HG03139 (cell line): ENCODE measurements at regions not wholly inside any gene's neighbourhood (a gene's known extent, or its start where the extent isn't known, plus 50 kb on each side); places are given as distances from the start of the nearest gene placed in this dataset.
"Not testable (repeated sequence)": the region's sequence is repeated elsewhere in the genome, so short reads cannot be mapped to it uniquely, and the experiment has no call there.

Source experiments
- ATAC-seq: cut with Tn5 transposase; IDR thresholded peaks from one replicate; pipeline ENCODE4 v1.9.1; 2021; ENCODE audit not compliant: unreplicated experiment

GRCh38 chr13:44815623-44816022 is 173.6 kb downstream of the NUFIP1 start:
- ATAC-seq = no peak

DNA sequence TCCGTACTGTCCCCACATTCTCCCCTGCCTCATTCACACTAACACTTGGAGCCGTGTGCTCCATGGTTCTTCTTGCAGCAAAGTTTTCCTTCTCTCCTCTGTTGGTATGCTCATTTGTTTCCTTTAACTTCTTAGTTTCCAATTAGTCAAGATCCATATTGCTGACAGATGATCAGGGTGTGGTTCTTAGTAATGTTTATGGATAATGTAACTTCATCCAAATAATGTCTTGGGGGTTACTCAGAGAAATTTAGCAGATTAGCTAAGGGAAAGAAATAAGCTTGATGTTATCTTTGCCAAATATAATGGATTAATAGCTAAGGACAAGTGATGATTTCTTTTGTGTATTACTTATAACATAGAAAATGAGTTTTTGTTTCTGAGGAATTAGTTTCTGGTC is 174.4 kb downstream of the NUFIP1 start:
- ATAC-seq = no peak

DNA sequence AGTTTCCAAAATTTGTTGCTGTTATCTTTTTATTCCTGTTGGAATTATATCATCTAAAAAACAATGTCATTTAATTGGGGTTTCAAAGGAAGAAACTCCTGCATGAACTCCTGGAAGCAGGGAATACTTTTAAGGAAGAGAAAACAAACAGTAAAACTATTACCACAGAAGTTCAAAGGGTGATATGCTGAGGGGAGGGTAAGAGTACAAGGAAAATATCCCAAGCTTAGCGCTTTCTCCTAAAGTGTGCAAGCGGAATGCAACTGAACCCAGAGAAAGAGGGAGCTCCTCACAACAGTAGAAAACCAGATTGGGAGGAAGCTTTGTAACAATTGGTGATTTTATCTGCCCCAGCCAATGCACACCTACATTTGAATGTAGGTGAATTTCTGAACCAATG is 175.1 kb downstream of the NUFIP1 start:
- ATAC-seq = no peak

GRCh38 chr13:44812818-44813217 is 176.5 kb downstream of the NUFIP1 start:
- no peak for ATAC-seq

- no peak for ATAC-seq
Observed at GRCh38 chr13:44810061-44810840, 179.0 kb downstream of the NUFIP1 start.

GRCh38 chr13:44809190-44809589 is 180.1 kb downstream of the NUFIP1 start:
- ATAC-seq = no peak

GRCh38 chr13:44808185-44808584 is 181.1 kb downstream of the NUFIP1 start:
- no peak for ATAC-seq

DNA sequence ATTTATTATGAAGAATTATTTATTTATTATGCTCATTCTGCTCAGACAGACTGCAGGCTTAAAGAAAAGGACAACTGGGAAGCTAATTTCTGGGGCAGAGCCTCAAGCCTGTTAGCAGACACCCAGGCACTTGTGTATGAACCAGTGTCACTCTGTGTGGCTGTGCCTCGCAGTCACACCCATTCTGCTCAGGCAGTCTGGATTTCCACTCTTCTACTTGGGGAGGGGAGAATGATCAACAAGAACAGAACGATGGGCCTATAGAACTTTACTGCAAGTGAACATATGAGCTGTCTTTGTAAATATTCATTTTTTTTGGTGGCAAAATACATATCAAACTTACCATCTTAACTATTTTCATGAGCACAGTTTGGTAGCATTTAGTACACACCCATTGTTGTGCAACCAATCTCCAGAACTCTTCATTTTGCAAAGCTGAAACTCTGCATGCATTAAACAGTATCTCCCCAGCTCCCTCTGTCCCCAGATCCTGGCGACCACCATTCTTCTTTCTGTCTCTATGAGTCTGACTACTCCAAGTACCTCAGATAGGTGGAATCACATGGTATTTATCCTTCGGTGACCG is 181.7 kb downstream of the NUFIP1 start:
- ATAC-seq = no peak

- ATAC-seq = no peak
Observed at GRCh38 chr13:44806826-44807225, 182.4 kb downstream of the NUFIP1 start.

GRCh38 chr13:44805585-44805984 is 183.7 kb downstream of the NUFIP1 start:
- ATAC-seq = no peak

- no peak for ATAC-seq
Observed at GRCh38 chr13:44803390-44803789, 185.9 kb downstream of the NUFIP1 start.

DNA sequence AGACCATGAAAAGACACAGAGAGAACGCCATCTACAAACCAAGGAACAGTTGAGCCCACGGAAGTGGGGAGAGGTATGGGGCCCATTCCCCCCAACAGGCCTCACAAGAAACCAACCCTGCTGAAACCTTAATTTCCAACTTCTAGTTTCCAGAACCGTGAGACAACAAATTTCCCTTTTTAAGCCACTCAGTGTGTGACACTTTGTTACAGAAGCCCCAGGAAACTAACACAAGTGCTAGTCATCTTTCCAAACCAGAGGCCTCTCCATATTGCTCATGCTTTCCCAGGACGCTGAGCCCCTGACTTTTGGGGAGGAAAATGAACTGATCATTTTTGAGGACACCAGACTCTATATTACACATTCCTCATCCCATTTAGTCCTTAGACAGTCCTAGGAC is 186.8 kb downstream of the NUFIP1 start:
- no peak for ATAC-seq

- ATAC-seq = no peak
Observed at GRCh38 chr13:44801990-44802389, 187.3 kb downstream of the NUFIP1 start.

- ATAC-seq = no peak
Observed at GRCh38 chr13:44800626-44801025, 188.6 kb downstream of the NUFIP1 start.

- no peak for ATAC-seq
Observed at GRCh38 chr13:44797685-44798084, 191.6 kb downstream of the NUFIP1 start.

DNA sequence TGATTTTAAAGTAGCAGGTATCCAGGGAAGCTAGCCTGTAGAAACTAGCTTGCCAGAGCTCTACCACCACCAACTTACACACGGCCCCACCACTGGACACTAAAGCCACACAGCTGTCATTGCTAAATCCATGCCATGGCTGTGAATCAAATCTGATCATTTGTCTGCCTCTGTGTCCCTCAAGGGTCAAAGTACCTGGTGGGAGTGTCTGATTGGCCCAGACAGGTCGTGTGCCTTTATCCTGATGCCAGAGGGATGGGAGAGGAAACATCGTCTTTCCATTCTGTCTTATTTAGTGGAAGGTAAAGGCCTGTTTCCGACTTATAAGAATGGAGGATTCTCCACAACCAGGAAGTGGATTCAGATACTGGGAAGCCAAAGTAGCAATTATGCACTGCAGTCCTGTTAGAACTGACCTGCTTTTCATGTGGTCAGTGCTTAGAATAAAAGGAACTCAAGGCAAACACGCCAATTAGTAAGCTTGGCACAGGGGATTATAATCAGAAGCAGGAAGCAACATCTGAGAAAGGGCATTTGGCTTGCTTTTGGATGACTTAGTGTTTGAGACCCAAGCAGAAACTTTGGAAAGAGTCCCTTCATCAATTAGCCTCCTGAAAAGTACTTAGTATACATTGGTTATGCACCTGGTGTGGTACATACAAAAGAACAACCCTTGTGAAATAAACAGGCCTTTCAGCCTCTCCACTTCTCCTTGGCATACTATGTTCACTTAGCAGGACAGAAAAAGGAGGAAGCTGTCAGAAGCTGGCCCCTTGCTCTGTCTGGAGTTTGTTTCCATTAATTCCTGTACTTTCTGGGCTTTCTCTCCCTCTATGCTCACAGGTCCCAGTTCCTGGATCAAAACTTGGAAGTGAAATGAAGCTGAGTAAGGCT is 192.4 kb downstream of the NUFIP1 start:
- ATAC-seq = no peak

DNA sequence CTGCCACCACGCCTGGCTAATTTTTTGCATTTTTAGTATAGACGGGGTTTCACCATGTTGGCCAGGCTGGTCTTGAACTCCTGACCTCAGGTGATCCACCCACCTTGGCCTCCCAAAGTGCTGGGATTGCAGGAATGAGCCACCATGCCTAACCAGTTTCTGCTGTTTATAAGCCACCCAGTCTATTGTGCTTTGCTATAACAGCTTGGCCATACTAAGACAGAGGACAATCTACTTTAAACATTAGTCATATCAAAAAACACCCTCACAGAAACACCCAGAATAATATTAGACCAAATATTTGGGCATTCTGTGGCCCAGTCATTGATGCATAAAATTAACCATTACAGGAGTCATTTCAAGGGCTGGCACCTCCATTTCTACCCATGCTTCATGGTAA is 193.2 kb downstream of the NUFIP1 start:
- not testable (repeated sequence) for ATAC-seq

DNA sequence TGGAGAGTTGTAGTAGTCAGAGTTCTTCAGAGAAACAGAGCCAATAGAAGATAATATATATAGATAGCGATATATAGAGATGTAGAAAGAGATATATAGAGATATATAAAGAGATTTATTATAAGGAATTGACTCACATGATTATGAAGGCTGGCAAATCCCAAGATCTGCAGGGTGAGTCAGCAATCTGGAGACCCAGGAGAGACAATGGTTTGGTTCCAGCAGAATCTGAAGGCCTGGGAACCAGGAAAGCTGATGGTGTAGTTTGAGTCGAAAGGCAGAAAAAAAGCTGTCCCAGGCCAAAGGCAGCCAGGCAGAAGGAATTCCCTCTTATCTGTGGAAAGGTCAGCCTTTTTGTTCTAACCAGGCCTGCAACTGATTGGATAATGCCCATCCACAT is 194.1 kb downstream of the NUFIP1 start:
- no peak for ATAC-seq

DNA sequence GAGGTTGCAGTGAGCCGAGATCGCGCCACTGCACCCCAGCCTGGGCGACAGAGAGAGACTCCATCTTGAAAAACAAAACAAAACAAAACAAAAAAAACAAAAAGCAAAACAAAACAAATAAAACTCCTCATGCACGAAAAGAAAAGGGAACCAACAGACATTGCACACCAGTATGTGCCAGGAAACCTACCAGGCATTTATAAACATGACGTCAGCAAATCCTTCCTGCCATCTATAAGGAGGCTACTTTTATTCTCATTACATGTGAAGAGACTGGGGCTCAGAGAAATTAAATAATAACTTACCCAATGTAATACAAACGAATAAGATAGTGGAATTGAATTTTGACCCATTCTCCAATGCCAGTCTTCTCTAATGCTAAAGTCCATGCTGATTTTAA is 197.2 kb downstream of the NUFIP1 start:
- no peak for ATAC-seq

GRCh38 chr13:44790289-44790688 is 199.0 kb downstream of the NUFIP1 start:
- no peak for ATAC-seq

DNA sequence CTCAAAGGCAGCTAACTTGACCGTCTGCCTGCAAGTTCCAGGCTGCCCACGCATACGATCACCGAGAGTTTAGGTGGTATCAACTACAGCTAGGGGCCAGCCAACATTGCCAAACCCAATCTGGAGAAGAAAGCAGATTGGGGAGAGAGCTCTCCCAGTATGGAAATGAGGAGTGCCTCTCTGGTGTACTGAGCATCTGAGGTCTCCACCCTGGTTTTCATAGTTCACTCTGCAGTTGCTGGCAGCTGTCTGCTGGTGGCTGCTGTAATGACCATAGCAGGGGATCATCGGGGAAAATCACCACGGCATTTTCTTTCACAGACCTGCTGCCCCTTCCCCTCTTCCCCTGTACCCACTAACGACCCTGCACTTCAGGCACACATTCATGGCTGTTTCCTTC is 201.7 kb downstream of the NUFIP1 start:
- ATAC-seq = no peak

DNA sequence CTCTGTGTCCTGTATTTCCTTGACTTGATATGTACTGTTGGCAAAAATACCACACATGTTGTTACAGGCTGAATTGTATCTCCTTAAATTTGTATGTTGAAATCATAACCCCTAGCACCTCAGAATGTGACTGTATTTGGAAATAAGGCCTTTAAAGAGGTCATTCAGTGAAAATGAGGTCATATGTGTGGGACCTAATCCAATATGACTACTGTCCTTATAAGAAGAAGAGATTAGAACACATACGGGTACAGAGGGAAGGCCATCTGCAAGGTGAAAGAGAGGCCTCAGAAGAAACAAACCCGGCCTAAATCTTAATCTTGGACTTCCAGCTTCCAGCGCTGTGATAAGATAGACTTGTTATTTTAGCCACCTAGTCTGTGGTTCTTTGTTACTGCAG is 202.5 kb downstream of the NUFIP1 start:
- no peak for ATAC-seq
